ENCODE measurements at regions not wholly inside any gene's neighbourhood (a gene's known extent, or its start where the extent isn't known, plus 50 kb on each side); places are given as distances from the start of the nearest gene placed in this dataset.

DNA sequence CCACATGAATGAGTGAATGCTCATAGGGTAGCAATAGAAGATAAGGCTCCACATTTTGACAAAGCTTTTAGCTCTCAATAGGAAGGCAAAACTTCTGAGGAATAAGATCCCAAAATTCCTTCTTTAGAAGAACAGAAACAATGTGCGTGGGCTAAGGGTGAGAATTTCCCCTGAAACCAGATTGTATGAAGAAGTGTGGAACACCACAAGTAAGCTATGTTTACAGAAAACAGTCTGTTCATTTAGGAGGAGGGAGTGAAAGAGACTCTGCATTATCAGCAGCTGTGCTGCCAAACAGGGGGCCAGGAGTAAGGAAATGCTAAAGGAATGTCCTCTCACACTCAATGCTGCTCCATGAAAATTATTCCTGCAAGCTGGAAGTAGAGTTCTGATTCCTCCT lies 851.6 kb downstream of the CENPC start:
- DNase-seq (ENCODE audit: low read depth in 2 of 2), result no peak

DNA sequence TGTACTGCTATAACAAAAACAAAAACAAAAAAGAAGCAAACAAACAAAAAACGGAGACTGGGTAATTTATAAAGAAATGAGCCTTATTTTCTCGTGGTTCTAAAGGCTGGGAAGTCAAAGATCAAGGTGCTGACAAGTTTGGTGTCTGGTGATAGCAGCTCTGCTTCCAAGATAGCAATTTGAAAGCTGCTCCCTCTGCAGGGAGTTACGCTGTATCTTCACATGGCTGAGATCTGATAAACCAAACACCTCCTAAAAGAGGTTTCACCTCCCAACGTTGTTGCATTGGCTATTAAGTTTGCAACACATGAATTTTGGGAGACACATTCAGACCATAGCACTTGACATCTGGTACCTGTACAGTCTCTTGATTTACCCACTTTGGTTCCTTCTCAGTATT lies 854.2 kb downstream of the CENPC start:
- DNase-seq (ENCODE audit: low read depth in 2 of 2), result no peak

DNA sequence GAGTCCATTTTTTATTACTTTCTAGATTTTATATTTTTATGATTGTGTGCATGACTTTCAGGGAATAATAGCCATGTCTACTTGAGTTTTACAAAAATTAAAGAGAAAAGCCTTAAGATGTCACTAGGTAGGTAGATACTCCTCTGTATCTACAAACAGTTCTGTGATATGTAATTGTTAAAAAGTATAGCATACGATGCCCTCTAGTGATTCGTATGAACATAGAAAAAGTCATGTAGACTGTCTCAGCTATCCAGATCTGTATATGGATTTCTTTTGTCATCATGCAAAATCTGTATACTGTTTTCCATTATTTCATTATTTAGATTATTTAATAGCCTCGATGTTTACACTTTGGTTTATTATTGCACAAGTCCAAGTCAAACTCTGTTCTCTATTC lies 856.6 kb downstream of the CENPC start:
- DNase-seq (ENCODE audit: low read depth in 2 of 2), result no peak

DNA sequence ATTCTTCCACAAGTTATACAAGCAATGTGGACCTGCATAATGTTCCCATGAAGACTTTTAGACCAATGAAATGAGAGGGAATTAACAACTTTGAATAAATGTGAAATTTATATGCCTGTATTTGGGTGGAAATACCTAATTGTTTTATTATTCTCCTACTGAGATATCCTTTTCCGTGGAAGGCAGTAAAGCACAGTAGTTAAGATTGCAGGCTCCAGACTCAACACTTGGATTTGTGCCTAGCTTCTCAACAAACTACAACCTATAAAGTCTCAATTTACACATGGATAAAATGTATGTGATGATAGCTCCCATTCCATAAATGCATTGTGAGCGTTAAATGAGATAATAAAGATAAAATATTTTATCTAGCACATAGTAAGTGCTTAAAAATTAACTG lies 857.8 kb downstream of the CENPC start:
- DNase-seq (ENCODE audit: low read depth in 2 of 2), result no peak

DNA sequence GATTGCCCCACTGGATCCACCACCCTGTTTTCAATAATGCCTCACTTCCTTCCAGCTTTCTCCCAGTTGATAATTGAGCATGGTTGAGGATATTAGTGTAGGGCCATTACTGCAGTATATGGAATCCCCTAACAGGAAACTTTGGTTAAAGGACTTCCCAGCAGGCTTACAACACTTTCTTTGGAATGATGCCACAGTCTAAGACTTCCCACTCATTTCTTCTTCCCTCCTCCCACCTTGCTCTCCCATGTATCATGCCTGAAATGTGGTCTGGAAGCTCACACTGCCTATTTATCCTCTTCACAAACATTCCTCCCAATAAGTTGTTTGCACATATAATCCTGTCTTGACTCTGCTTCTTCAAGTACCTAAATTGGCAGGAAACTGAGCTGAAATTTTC lies 863.3 kb downstream of the CENPC start:
- DNase-seq (ENCODE audit: low read depth in 2 of 2), result no peak

DNA sequence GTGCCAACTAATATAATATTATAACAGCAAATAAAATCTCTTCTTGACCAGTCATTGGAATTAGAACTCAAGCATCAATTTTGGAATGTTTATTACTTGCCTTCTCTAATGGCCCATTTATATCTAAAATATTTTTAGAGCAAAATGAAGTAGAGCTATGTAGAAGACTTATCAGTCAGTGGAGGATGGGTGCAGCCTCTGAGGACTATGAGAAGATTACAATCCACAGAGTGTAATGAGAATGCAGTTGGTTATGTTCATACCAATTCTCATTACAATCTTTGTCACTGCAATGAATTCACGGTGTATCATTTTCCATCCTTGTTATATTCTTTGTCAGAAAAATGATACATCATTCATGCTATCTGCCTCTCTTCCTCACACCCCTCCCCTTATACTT lies 878.1 kb downstream of the CENPC start:
- no peak for DNase-seq (ENCODE audit: low read depth in 2 of 2)

DNA sequence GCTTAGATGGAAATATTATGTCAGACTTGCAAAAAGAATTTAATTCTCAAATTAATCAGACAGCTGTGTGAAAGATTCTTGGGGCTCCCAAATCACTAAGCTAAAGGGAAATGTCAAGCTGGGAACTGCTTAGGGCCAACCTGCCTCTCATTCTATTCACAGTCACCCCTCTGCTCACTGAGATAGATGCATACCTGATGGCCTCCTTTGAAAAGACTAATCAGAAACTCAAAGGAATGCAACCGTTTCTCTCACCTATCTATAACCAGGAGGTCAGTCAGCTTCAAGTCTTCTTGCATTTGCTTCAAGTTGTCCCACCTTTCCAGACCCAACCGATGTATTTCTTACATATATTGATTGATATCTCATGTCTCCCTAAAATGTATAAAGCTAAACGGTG lies 882.7 kb downstream of the CENPC start:
- DNase-seq (ENCODE audit: low read depth in 2 of 2), result no peak

DNA sequence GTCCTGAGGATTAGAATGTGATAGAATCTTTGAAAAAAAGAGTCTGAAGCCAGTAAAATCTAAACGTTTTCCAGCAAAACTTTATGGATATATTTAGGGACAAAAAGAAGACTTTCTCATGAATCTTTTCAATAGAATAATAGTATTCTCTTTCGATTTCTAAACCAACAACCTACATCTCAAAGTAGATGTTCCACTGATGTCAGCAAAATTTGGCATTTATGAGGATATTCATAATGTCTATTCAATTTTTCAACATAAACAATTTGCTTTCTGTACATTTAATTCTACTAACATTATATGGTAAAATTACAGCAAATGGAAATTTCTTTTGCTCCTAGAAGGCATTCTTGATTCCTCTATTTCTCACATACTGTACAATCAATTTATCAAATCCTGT lies 886.5 kb downstream of the CENPC start:
- DNase-seq (ENCODE audit: low read depth in 2 of 2), result no peak

DNA sequence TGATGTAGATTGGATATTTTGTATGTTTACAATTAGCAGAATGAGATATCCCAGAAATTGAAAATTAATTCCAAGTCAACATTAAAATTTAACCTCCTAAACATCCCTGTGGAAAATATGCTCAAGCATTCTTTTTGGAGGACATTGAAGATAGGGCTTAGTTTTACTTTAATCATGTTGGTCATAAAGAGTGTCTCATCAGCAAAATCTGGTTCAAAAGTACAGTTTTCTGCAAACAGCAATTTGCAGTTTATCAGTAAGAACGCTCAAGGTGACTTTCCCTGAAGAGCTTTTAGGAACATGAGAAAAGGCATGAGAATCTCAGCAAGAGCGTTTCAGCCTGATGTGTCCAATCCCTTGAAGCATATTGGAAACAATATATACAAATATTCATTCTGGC lies 889.8 kb downstream of the CENPC start:
- no peak for DNase-seq (ENCODE audit: low read depth in 2 of 2)

DNA sequence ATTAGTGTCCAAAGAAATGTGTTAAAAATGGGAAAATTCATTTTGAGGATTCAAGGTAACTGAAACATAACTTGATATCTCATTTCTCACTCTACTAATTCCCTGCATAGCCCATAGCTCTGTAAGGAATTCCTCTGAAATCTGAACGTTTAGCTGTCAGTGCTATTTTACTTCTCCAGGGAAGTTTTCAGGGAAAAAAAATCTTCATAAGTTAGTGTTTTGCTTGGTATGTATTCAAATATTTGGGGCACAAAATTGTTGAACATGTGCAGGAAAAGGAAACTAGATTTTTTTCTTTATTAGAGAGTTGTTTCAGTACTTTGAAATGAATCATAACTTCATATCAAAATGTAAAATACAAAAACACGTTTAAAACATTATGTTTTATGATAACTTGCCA lies 891.4 kb downstream of the CENPC start:
- no peak for DNase-seq (ENCODE audit: low read depth in 2 of 2)

DNA sequence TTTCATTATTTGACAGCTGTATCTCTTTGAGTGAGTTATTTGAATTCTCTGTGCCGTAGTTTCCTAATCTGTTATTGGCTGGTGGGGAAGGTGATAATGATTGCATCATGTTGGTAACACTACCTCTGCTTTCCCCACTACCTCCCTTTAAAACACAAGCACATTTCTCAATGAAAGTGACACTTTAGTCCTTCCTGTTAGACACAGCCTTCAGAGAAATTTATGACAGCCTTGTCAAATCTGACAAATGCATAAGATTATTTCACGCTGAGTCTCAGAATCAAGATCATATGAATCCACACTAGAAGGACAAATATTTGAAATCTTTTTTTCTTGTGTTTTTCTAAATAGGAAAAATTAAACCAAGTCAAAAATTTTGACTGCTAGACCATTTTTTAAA lies 896.1 kb downstream of the CENPC start:
- no peak for DNase-seq (ENCODE audit: low read depth in 2 of 2)

DNA sequence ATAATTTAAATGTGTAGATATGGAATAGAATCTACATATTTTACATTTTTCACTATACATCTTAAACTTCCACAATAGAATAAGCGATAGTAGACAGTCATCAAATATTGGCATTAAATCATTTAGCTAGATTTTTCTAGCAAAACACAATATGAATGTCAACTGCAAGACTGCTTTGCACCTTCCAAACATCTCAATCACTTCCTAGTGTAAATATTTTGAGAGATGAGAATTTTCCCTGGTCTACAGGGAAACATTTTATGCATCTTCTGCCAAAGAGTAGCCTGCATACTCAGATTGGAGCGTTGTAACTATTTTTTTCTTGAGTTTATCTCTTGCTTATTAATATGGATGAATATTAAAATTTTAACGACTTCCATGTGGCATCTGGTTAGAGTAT lies 897.4 kb downstream of the CENPC start:
- no peak for DNase-seq (ENCODE audit: low read depth in 2 of 2)

DNA sequence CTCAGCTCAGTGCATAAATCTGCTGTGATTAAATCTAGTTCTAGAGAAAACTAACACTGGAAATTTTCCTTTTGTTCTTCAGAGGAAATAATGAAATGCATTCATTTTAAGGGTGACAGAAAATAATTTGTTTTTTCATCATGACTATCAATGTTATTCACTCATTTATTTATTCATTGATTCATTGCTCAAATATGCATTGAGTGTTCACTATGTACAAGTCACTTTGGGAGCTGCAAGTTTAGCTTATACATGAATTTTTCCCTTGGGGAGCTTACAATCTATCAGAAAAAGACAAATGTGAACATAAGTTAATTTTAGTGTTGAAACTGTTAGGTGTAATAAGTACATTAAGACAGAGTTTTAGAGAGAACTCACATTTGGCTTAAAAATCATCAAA lies 897.8 kb downstream of the CENPC start:
- no peak for DNase-seq (ENCODE audit: low read depth in 2 of 2)

DNA sequence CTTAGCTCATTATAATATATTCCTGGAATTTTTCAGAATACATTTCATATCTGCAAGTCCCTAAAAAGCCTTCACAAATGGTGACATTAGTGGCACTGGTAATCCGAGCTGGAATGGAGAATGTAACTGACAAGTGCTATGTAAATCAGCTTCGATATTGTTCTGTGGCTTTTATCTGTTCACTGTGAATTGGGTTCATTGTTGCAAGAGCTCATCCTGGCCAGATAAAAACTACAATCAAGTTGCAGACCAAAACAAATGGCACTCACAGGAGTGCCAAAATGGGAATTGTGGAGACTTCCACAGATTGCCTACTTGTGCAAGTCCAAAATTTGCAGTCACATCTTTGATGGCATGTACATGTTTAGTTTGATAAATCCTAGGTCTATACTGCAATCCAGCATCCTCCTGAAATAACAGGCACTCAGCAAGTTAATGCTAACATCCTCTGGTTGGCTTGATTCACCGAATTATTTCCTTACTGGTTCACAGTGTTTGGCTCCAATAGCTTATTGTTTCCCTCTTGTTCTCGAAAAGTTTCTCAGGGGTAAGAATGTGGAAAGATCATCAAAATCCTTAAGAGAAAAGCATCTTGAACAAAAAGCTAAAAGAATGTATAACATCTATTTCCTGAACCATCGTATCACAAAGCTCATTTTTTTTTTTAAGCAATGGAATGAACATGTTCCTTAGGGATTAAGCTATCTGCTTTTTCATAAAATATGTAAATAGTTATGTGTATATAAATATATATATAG lies 904.9 kb downstream of the CENPC start:
- no peak for DNase-seq (ENCODE audit: low read depth in 2 of 2)

DNA sequence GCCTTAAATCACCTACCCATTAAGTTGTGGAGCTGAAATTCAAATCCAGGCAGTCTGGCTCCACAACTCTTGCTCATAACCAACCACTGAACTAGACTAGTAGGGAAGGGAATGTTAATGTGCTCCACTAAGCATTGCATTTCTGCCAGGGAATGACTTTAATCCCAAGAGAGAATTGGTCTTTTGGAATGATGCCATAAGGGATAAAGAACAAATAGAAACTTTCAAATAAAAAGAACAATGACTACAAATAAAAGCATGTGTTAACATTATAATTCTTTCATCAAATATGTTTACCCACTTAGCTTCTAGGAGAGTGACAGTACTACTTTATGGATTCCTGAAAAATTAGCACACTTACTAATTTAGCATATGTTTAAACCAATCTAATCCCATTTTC lies 905.9 kb downstream of the CENPC start:
- no peak for DNase-seq (ENCODE audit: low read depth in 2 of 2)

DNA sequence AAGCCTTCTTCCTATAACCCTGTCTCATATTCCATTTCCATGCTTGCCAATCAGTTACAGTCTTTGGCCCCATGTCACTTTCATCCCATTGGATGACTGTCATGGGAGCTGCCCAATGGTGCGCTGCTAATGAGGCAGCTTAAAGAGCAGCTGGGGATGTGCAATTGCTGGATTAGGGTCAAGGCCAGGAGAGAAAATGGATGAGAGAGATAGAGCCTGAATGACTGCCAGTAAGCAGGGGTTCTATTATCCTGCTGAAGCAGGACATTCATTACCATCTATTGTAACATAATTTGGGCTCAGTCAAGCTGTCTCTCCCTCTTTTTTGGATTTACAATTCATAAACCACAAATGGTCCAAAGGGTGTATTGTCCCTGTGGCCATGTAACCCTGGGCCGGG lies 909.0 kb downstream of the CENPC start:
- no peak for DNase-seq (ENCODE audit: low read depth in 2 of 2)

DNA sequence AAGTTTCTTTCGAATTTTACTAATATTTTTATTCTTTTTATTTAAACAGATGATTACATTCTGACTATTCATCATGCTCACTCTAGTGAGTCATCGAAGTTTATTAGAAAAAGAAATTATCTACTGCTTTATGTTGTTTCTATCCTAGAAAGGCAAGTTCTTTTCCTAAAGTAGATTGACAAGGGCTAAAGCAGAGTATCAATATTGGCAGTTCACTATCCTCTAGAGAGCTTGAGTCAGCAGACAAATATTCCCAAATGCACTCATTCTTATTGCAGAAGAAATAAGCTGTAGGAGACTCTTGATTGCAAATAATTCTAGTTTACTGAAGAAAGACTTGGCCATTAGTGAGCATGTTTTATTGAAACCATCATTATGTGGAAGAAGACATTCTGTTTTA lies 911.8 kb downstream of the CENPC start:
- DNase-seq (ENCODE audit: low read depth in 2 of 2), result no peak

DNA sequence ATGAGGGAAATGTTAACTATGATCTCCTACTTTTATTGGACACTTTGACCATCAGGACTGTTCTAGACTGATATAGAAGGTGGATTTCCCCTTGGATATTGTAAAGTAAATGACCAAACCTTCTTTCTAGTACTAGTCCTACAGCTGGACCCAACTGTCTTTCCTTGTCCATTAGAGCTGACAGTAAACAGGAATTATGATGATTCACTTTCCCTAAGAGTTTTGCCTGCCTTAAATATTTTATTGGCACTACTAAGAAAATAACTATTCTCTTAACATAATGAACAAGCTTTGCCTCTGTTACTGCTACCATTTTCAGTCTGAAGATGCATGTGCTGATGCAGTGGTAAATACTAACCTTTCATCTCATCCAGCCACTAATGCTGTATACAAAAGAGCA lies 915.4 kb downstream of the CENPC start:
- no peak for DNase-seq (ENCODE audit: low read depth in 2 of 2)

DNA sequence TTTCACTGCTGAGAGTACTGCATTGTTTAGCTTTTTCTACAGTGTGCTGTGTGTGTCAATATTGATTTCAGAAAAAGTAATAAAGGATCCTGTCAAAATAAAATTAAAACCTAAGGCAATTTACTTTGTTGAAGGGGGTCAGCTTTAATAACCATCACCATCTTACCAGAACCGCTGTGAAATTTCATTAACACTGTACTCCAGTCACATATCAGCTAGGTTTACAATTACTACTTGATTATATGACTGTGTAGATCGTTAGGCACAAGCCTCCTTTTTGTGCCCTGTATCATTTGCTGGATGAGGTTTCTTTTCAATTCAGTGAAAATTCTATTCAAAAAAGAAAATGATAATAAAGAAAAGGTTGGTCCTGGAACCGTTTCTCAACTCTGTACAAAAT lies 917.2 kb downstream of the CENPC start:
- DNase-seq (ENCODE audit: low read depth in 2 of 2), result no peak

DNA sequence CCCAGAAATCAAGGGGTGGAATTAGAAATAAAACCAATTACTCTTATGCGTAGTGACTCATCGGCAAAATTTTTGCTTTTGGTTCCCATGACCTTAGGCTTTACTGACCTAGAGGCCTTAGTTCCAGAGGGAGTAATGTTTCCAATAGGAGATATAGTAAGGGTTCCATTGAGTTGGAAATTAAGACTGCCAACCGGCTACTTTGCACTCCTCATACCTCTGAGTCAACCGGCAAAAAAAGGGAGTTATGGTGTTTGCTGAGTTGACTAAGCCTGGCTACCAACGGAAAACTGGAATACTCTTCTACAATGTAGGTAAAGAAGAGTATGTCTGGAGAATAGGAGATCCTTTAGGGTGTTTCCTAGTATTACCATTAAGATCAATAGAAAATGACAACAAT lies 919.8 kb downstream of the CENPC start:
- DNase-seq (ENCODE audit: low read depth in 2 of 2), result no peak

DNA sequence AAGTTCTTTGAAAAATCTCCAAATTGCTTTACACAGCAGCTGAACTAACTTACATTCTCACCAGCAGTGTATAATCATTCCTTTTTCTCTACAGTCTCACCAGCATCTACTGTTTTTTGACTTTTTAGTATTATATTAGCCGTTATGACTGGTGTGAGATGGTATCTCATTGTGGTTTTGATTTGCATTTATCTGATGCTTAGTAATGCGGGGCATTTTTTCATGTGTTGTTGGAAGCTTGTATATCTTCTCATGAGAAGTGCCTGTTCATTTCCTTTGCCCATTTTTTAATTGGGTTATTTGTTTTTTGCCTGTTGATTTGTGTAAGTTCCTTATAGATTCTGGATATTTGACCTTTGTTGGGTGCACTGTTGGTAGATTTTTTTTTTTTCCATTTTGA lies 931.7 kb downstream of the CENPC start:
- DNase-seq (ENCODE audit: low read depth in 2 of 2), result no peak

DNA sequence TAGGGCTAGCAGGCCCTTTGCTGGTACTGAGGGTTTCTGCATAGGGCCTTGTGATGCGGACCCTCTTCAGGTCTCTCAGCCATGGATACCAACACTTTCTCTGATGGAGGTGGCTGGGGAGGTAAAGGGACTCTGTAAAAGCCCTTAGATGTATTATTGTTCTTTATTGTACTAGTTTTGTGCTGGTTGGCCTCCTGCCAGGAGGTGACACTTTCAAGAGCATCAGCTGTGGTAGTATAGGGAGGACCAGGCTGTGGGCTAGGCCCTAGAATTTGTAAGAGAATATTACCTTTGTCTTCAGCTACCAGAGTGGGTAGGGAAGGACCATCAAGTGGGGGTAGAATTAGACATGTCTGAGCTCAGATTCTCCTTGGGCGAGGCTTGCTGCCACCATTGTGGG lies 936.3 kb downstream of the CENPC start:
- DNase-seq (ENCODE audit: low read depth in 2 of 2), result no peak

DNA sequence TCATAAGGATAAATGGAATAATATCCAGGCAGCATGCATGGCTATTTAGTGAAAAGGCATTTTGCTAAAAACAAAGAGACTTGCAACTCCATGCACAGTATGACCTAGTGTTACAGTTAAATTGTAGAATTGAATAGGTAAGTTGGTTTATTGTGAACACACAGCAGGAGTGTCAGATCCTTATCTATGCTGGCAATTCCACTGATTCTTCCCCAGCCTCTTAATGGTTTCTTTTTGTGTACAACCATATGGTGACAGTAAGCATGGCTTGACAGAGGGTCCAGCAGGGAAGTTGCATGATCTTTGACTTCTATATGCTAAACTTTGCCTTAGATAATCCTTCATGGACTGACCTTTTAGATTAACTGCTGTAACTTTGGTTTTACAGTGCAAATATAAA lies 936.6 kb upstream of the EPHA5 start:
- DNase-seq (ENCODE audit: low read depth in 2 of 2), result no peak

DNA sequence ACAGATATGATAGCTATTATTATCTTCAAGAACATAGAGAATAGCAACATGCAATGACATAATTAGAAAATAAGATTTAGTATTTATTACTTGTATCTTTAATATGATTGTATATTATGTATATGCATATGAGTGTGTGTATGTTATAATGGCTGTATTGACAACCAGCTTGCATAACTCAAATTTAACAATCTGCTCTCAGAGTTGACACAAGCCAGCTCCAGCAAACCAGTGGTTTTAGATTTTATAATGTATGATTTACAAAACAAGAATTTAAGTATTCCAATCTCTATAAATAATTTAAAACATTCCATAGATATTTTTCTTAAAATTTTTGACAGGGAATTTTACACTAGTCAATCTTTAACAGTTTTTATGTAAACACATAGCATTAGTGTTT lies 935.9 kb upstream of the EPHA5 start:
- DNase-seq (ENCODE audit: low read depth in 2 of 2), result no peak
